ENCODE measurements at regions not wholly inside any gene's neighbourhood (a gene's known extent, or its start where the extent isn't known, plus 50 kb on each side); places are given as distances from the start of the nearest gene placed in this dataset.

- intact Hi-C loops (cut with micrococcal nuclease), result no loop called here
- Histone ChIP-seq H3K4me2 (replicated peaks; ENCODE audit: low read depth, low read length, poor library complexity, severe bottlenecking) (no peak overlapping the region), H2AFZ (ENCODE audit: insufficient read depth, low read depth, low read length, poor library complexity, severe bottlenecking) (no peak overlapping the region), H3K27me3 (replicated peaks in 1 of 4; ENCODE audit: control extremely low read depth in 1 of 4, control insufficient read depth in 3 of 4, insufficient read depth in 4 of 4, low read length in 3 of 4) (no peaks in the 10 kb centered on the region), H3K79me2 (ENCODE audit: control insufficient read depth, insufficient read depth, low read length) (no peaks in the 10 kb centered on the region), H3K27ac (ENCODE audit: low read length in 2 of 2) (no peak overlapping the region), H3K4me1 (ENCODE audit: control insufficient read depth in 2 of 2, insufficient read depth in 2 of 2, low read length in 2 of 2) (no peaks in the 10 kb centered on the region), H3K4me3 (ENCODE audit: control extremely low read depth in 1 of 5, extremely low read depth in 1 of 5, insufficient read depth in 1 of 5, low read depth in 2 of 5, low read length in 4 of 5) (no peak overlapping the region), H3K9ac (ENCODE audit: low read length) (no peak overlapping the region), H3K36me3 (replicated peaks in 1 of 2; ENCODE audit: control extremely low read depth in 1 of 2, control insufficient read depth in 1 of 2, extremely low read depth in 1 of 2, insufficient read depth in 2 of 2, low read length in 1 of 2) (no peaks in the 10 kb centered on the region), H3K9me3 (ENCODE audit: control extremely low read depth in 1 of 3, control insufficient read depth in 2 of 3, insufficient read depth in 1 of 3, low read length in 2 of 3) (peaks cover 0 to 4% (median 0%) of the 10 kb centered on the region in 3 donors), H4K20me1 (ENCODE audit: control insufficient read depth, insufficient read depth, low read length, poor library complexity, severe bottlenecking) (no peaks in the 10 kb centered on the region)
- Mint-ChIP-seq H3K4me1 (no peaks in the 10 kb centered on the region), H3K27ac (no peak overlapping the region), H3K4me3 (no peak overlapping the region), H3K9me3 (ENCODE audit: insufficient read depth) (no peaks in the 10 kb centered on the region), H3K27me3 (no peaks in the 10 kb centered on the region)
- WGBS (ENCODE audit: insufficient coverage), result 100% methylated on average over 2 of the region's 3 CpGs
- ChIA-PET CTCF (no interaction called here), POLR2A (no interaction called here)
- TF ChIP-seq EZH2 (IDR thresholded peaks at IDR 0.05; ENCODE audit: borderline replicate concordance, insufficient read depth, low read depth, low read length, poor library complexity, severe bottlenecking), result no peak
- TF ChIP-seq, protein P1, sequence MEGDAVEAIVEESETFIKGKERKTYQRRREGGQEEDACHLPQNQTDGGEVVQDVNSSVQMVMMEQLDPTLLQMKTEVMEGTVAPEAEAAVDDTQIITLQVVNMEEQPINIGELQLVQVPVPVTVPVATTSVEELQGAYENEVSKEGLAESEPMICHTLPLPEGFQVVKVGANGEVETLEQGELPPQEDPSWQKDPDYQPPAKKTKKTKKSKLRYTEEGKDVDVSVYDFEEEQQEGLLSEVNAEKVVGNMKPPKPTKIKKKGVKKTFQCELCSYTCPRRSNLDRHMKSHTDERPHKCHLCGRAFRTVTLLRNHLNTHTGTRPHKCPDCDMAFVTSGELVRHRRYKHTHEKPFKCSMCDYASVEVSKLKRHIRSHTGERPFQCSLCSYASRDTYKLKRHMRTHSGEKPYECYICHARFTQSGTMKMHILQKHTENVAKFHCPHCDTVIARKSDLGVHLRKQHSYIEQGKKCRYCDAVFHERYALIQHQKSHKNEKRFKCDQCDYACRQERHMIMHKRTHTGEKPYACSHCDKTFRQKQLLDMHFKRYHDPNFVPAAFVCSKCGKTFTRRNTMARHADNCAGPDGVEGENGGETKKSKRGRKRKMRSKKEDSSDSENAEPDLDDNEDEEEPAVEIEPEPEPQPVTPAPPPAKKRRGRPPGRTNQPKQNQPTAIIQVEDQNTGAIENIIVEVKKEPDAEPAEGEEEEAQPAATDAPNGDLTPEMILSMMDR (IDR thresholded peaks at IDR 0.05), result no peak
- no peak for DNase-seq
- ATAC-seq (ENCODE audit: low read depth), result no peak
Observed at GRCh38 chr4:155539746-155540145, 126.9 kb upstream of the GUCY1A1 start.

DNA sequence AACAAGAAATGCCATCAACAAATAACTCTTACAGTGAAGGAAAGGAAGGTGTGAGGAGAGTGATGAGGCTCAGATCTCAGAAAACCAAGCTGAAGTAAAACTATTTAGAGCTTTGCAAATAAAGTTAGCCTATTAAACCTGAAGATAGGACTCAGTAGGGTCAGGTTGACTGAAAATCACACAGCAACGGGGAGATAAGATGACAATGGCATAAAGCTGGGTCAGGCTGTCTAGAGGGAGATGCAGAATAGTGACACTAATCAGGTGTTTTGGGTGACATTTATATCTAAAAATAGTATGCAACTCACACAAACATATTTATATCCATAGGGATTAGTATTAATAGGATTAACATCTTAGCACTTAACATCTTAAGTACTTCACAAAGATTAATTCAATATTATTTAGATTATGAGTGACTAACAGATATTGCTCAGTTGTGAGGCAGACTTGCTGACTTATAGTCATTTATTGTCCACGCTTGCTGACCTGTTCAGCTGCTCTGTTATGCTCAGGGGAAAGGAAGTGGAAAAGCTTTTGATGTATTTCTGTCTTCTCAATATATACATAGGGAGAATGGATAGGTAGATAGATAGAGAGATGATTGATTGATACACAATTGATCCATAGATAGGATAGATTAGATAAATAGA, 130.7 kb upstream of the GUCY1A1 start:
- no peaks in the 10 kb centered on the region for H4K20me1 ChIP-seq (ENCODE audit: control insufficient read depth, insufficient read depth, low read length, poor library complexity, severe bottlenecking)
- Mint-ChIP-seq H3K27me3 (no peaks in the 10 kb centered on the region), H3K4me3 (no peak overlapping the region), H3K4me1 (no peaks in the 10 kb centered on the region), H3K9me3 (ENCODE audit: insufficient read depth) (no peaks in the 10 kb centered on the region), H3K27ac (no peak overlapping the region)
- WGBS (ENCODE audit: insufficient coverage), result no CpG with 5 or more reads among the region's 2 CpGs
- H3K36me3 ChIP-seq (replicated peaks in 1 of 2; ENCODE audit: control extremely low read depth in 1 of 2, control insufficient read depth in 1 of 2, extremely low read depth in 1 of 2, insufficient read depth in 2 of 2, low read length in 1 of 2), result no peaks in the 10 kb centered on the region
- no peak overlapping the region for H3K4me3 ChIP-seq (ENCODE audit: control extremely low read depth in 1 of 5, extremely low read depth in 1 of 5, insufficient read depth in 1 of 5, low read depth in 2 of 5, low read length in 4 of 5)
- no peak overlapping the region for H3K4me2 ChIP-seq (replicated peaks; ENCODE audit: low read depth, low read length, poor library complexity, severe bottlenecking)
- intact Hi-C loops (cut with micrococcal nuclease), result no loop called here
- H3K79me2 ChIP-seq (ENCODE audit: control insufficient read depth, insufficient read depth, low read length), result no peaks in the 10 kb centered on the region
- ChIA-PET POLR2A (no interaction called here), CTCF (no interaction called here)
- ATAC-seq (ENCODE audit: low read depth) (no peak), DNase-seq (no peak)
- no peak overlapping the region for H3K9ac ChIP-seq (ENCODE audit: low read length)
- no peak overlapping the region for H2AFZ ChIP-seq (ENCODE audit: insufficient read depth, low read depth, low read length, poor library complexity, severe bottlenecking)
- no peaks in the 10 kb centered on the region for H3K9me3 ChIP-seq (ENCODE audit: control extremely low read depth in 1 of 3, control insufficient read depth in 2 of 3, insufficient read depth in 1 of 3, low read length in 2 of 3)
- no peak overlapping the region for H3K27ac ChIP-seq (ENCODE audit: low read length in 2 of 2)
- no peaks in the 10 kb centered on the region for H3K4me1 ChIP-seq (ENCODE audit: control insufficient read depth in 2 of 2, insufficient read depth in 2 of 2, low read length in 2 of 2)
- no peaks in the 10 kb centered on the region for H3K27me3 ChIP-seq (replicated peaks in 1 of 4; ENCODE audit: control extremely low read depth in 1 of 4, control insufficient read depth in 3 of 4, insufficient read depth in 4 of 4, low read length in 3 of 4)
- no peak for TF ChIP-seq EZH2 (IDR thresholded peaks at IDR 0.05; ENCODE audit: borderline replicate concordance, insufficient read depth, low read depth, low read length, poor library complexity, severe bottlenecking)
